Right forelimb (tissue), 1 donor: ENCODE measurements at regions not wholly inside any gene's neighbourhood (a gene's known extent, or its start where the extent isn't known, plus 50 kb on each side); places are given as distances from the start of the nearest gene placed in this dataset.

Experiments used
- DNase-seq: peaks from one replicate; pipeline ENCODE4 v3.0.0-alpha.2; 2018

GRCh38 chr5:147169901-147170300, 64.9 kb upstream of the STK32A start:
- no peak for DNase-seq

- DNase-seq, result no peak
Measured at GRCh38 chr5:147170603-147171002, 64.2 kb upstream of the STK32A start.

GRCh38 chr5:147174671-147175265, 60.1 kb upstream of the STK32A start:
- DNase-seq, result no peak

GRCh38 chr5:147175516-147176097, 59.2 kb upstream of the STK32A start:
- DNase-seq, result no peak

- no peak for DNase-seq
Measured at GRCh38 chr5:147176422-147176821, 58.4 kb upstream of the STK32A start.

- DNase-seq, result no peak
Measured at GRCh38 chr5:147177125-147177840, 57.5 kb upstream of the STK32A start.

GRCh38 chr5:147179562-147180147, 55.2 kb upstream of the STK32A start:
- no peak for DNase-seq

GRCh38 chr5:147180751-147181150, 54.1 kb upstream of the STK32A start:
- DNase-seq, result no peak
